Endometrial microvascular endothelial cells (primary cell): ENCODE measurements at regions not wholly inside any gene's neighbourhood (a gene's known extent, or its start where the extent isn't known, plus 50 kb on each side); places are given as distances from the start of the nearest gene placed in this dataset.

ENCODE experiments used
- in situ Hi-C: cut with HindIII; loops from 2 replicates; pipeline ENCODE4 v1.10.0; 2017; ENCODE audit warnings: low sequenced_read_pairs, low pct_unique_long_range_greater_than_20kb; ENCODE audit errors: inconsistent ontology term

DNA sequence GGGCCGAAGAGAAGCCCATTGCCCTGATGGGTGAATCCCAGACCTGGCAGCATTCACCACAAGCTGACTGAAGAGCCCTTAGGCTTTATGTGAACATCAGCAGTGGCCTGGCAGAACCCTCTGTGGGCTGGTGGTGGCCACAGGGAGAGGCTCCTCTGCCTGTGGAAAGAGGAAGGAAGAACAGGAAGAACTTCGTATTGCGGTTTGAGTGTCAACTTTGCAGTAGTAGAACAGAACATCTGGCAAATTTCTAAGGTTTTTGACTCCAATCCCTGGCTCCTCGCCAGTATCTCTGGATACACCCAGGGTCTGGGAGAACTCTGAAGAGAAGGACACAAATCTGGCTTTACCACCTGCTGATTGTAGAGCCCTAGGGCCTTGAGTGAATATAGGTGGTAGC lies 356.4 kb upstream of the GRAMD2B start:
- in situ Hi-C loops = no loop called here

DNA sequence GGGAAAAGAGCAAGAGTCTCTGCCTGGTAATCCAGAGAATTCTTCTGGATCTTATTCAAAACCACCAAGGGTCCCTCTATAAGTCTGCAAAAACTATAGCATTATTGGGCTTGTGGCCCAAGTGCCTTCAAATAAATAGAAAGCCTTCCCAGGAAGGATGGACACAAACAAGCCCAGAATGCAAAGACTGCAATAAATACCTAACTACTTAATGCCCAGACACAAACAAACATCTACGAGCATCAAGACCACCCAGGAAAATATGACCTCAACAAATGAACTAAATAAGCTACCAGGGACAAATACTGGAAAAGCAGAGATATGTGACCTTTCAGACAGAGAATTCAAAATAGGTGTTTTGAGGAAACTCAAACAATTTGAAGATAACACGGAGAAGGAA lies 355.8 kb upstream of the GRAMD2B start:
- in situ Hi-C loops = no loop called here

GRCh38 chr5:126069329-126069728 lies 353.9 kb upstream of the GRAMD2B start:
- in situ Hi-C loops = no loop called here

DNA sequence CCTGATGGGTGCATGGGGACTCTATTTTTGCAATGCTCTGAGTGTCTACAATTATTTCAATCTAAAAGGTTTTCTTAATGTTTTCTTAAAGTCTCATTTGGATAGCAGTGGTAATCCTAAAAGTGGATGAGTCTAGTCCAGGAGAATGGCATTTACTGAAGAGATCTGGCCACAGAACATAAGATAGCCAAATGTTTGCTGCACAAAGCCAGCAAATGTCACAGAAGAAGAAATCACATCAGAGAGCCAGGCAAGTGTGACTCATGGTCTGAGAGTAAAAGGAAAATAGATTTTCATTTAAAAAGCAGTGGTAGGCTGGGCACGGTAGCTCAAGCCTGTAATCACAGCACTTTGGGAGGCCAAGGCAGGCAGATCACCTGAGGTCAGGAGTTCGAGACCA lies 352.7 kb upstream of the GRAMD2B start:
- in situ Hi-C loops = no loop called here

DNA sequence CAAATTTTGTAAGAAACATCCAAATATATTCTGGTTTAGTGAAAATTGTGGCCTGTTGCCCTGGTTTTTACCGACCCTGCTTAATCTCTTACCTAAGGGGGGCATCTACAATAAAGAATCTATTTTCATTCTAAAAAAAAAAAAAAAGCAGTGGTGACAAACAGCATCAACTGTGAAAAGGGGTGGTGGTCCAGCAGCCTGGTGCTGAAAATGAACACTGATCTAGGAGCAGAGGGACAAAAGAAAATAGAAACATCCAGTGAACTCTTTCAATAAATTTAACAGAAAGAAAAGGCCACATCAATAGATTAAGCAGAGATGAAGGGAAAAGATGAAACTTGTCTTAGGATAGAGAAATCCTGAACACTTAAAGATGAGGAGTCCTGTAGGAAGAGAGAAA lies 348.7 kb upstream of the GRAMD2B start:
- in situ Hi-C loops = no loop called here

DNA sequence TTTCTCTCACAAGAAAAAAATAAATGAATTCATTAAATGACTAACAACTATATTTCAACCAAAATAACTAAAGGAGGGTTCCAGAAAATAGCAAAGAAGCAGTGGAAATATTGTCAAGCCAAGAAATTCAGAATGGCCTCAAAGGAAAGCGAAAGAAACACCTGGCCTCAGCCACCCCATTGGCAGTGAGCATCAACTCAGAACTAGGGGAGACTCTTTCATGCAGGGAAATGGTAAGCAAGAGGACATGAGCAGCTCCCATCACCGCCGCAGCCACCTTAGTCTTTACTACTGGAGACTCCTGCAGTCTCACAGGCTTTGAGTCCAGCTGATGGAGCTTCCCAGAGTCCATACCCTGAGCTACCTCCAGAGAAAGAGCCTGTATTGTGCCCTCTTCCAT lies 343.9 kb upstream of the GRAMD2B start:
- in situ Hi-C loops = no loop called here

GRCh38 chr5:126081209-126081608 lies 342.0 kb upstream of the GRAMD2B start:
- in situ Hi-C loops = no loop called here

DNA sequence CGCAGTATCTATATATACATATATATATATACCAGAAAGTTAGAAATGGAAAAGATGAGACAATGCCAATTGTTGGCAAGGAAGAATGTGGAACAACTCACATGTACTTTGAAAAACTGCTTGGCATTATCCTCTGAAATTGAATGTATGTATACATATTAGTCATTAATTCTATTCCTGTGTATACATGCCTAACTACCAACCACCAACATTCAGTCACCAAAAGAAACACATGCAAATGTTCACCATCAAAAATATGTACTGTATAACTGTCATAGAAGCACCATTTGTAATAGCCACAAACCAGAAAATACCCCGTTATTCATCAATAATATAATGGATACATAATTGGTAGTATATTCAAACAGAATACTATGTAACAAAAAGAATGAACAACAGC lies 330.2 kb upstream of the GRAMD2B start:
- in situ Hi-C loops = no loop called here

DNA sequence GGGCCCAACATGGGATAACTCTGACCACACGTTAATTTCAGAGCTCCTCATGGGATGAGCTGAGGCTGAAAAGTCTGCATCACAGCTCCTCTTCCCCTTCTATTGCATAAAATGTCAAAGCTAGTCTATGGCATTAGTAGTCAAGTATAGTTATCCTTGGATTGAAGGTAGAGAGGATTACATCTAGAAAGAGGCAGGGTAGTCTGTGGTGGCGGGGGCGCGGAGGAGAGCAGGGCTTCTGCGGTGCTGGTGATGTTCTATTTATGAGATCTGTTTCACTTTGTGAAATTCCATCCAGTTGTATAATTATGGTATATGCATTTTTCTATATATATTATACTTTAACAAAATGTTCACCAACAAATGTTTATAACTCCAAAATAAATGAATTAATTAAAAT lies 329.5 kb upstream of the GRAMD2B start:
- in situ Hi-C loops = no loop called here

- in situ Hi-C loops = no loop called here
Observed at GRCh38 chr5:126094991-126095390, 328.2 kb upstream of the GRAMD2B start.

DNA sequence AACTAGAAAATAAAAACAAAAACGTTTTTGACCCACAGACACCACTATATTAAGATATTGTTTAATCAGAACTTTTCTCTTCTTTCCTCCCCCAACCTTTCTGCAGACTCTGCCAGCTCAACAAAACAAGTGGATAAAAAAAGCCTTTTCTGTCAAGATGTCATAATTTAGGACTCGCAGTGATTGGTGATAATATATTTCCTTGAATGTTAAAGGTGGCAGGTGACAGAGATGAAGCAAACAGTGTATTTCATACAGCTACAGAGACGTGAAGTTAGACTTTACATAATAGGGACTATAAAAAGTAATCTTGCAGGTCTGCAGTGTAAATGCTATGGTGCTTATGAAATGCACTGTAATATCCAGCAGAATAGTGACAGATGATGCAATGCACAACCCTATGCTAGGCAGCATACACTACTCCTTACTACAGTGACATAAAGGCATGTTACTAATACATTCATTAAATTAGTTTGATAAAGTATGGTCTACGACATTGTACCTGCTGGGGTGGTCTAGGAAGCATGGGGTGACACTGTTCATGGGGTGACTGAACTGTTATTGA lies 326.7 kb upstream of the GRAMD2B start:
- in situ Hi-C loops = no loop called here

- in situ Hi-C loops = no loop called here
Observed at GRCh38 chr5:126097876-126098275, 325.3 kb upstream of the GRAMD2B start.

GRCh38 chr5:126098330-126099017 lies 324.7 kb upstream of the GRAMD2B start:
- in situ Hi-C loops = no loop called here

- in situ Hi-C loops = no loop called here
Observed at GRCh38 chr5:126099077-126099476, 324.1 kb upstream of the GRAMD2B start.

- in situ Hi-C loops = no loop called here
Observed at GRCh38 chr5:126100767-126101166, 322.4 kb upstream of the GRAMD2B start.

- in situ Hi-C loops = no loop called here
Observed at GRCh38 chr5:126101901-126102300, 321.3 kb upstream of the GRAMD2B start.

DNA sequence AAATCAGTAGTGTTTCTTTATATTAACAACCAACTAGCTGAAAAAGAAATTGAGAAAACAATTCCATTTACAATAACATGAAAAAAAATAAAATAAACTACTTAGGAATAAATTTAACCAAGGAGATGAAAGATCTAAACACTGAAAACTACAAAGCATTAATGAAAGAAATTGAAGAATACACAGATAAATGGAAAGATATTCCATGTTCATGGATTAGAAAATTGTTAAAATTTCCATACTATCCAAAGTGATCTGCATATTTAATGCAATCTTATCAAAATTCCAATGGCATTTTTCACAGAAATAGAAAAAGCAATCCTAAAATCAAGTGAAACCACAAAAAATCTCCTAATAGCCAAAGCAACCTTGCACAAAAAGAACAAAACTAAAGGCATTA lies 320.2 kb upstream of the GRAMD2B start:
- in situ Hi-C loops = no loop called here

DNA sequence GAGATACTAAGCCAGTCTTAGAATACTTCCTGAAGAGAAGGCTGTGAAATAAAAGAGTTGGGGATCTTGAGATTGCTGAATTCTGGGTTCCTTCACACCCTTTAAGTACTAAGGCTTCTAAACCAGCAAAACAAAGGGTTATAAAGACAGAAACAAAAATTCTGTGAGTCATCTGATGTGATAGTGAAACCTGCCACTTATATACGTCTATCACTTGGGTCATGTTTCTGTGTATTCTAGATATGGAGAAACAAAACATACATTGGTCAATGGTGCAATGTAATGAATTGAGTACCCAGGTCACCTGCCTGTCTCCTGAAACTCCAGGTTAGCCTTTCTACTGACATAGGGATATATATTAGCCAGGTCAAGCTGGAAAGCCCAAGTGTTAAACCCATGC lies 319.3 kb upstream of the GRAMD2B start:
- in situ Hi-C loops = no loop called here

DNA sequence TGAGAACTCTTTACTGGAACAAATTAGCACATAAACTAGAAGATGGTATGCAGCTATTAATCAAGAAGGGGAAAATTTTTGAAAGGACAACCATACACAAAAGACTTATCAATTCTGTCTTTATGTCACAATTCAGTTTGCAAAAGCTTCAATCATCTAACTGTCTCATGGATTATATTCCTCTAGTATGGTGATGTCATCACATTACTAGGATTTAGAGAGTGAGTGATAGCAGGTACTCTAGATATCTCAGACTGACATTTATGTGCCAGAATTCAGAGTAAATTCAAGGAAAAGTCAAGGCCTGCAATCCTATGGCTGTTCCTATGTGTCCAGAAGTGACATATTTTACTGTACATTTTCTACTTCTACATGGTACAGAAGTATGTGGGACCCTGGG lies 318.9 kb upstream of the GRAMD2B start:
- in situ Hi-C loops = no loop called here

DNA sequence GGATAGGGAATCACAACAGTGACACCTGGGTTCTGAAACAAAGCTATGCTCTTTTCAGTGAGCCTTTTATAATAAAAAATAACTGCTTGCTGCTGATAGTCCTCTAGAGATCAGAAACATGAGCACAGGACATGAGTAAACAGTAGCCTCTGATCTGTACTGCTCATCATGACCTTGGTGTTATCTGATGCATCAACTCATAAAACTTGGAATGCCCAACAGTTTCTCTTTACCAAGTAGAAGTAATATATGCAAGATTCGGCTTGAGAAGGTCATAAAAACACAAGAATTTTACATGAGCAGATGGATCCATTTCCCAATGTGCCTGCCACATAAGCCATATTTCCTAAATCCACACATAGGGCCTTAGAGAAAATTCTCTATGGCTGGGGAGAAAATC lies 318.3 kb upstream of the GRAMD2B start:
- in situ Hi-C loops = no loop called here

- in situ Hi-C loops = no loop called here
Observed at GRCh38 chr5:126106029-126106428, 317.2 kb upstream of the GRAMD2B start.
